ENCODE measurements at regions not wholly inside any gene's neighbourhood (a gene's known extent, or its start where the extent isn't known, plus 50 kb on each side); places are given as distances from the start of the nearest gene placed in this dataset.

DNA sequence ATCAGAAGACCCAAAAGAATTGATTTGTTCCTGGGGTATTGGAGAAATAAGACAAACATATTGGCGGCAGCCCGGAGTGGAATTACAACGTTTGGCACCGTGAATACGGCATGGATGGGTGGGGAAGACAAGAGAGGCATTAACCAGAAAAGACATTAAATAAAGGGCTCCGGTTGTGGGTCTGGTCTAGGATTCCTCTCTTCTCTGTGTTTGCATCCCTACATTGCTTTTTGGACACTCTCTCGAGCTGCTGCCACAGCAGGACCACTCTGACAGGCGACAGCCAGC, 138.7 kb upstream of the PALM2AKAP2 start:
- no peak overlapping the region for H3K18ac ChIP-seq (ENCODE audit: low read length)
- no peak overlapping the region for H4K91ac ChIP-seq (ENCODE audit: low read depth, low read length, poor library complexity)
- no peak overlapping the region for H3K14ac ChIP-seq (ENCODE audit: low read length)
- no peak overlapping the region for H4K8ac ChIP-seq (ENCODE audit: low read depth, low read length)
- no peaks in the 10 kb centered on the region for H3K36me3 ChIP-seq (replicated peaks in 1 of 2; ENCODE audit: control insufficient read depth in 2 of 2, insufficient read depth in 2 of 2, low read length in 2 of 2)
- H3K9me3 ChIP-seq (replicated peaks in 1 of 2; ENCODE audit: control insufficient read depth in 2 of 2, insufficient read depth in 1 of 2, low read depth in 1 of 2, low read length in 2 of 2): no peaks in the 10 kb centered on the region
- no peak overlapping the region for H3K4ac ChIP-seq (ENCODE audit: low read length)
- no peak overlapping the region for H3K9ac ChIP-seq (ENCODE audit: low read depth, low read length, poor library complexity)
- peaks cover 0 to 6% of the 10 kb centered on the region in 2 donors for H3K4me1 ChIP-seq (ENCODE audit: control insufficient read depth in 2 of 2, insufficient read depth in 1 of 2, low read depth in 1 of 2, low read length in 2 of 2)
- no peak overlapping the region for H2BK15ac ChIP-seq (ENCODE audit: low read length)
- no CpG with 5 or more reads among the region's 8 CpGs for WGBS, 2 donors (ENCODE audit: extremely low coverage in 2 of 2, insufficient read length in 2 of 2, insufficient replicate concordance in 1 of 2)
- no peak overlapping the region for H3K27ac ChIP-seq (replicated peaks; ENCODE audit: low read length)
- H2BK120ac ChIP-seq (ENCODE audit: low read depth, low read length): no peak overlapping the region
- H2BK12ac ChIP-seq (ENCODE audit: low read length): no peak overlapping the region
- H2BK5ac ChIP-seq (ENCODE audit: low read length): no peak overlapping the region
- H3K4me3 ChIP-seq (ENCODE audit: low read length in 2 of 2): no peak overlapping the region
- peak overlapping the region; percentile 96 for H3K4me2 ChIP-seq (ENCODE audit: insufficient read depth, low read length, poor library complexity, severe bottlenecking)
- H3K23ac ChIP-seq (ENCODE audit: low read depth, low read length, poor library complexity): no peak overlapping the region
- H3K27me3 ChIP-seq (ENCODE audit: control insufficient read depth in 3 of 3, insufficient read depth in 3 of 3, low read depth in 1 of 3, low read length in 3 of 3): peaks cover 0 to 68% (median 32%) of the 10 kb centered on the region in 3 experiments
- H2AFZ ChIP-seq (ENCODE audit: low read length): no peak overlapping the region
- no peak for DNase-seq (ENCODE audit: low spot score)
- H3K79me1 ChIP-seq (ENCODE audit: low read depth, low read length): no peaks in the 10 kb centered on the region
- H2AK5ac ChIP-seq (ENCODE audit: low read depth, low read length): no peak overlapping the region

GRCh38 chr9:109652112-109652511, 127.9 kb upstream of the PALM2AKAP2 start:
- Histone ChIP-seq H3K4ac (ENCODE audit: low read length) (no peak overlapping the region), H3K27me3 (ENCODE audit: control insufficient read depth in 3 of 3, insufficient read depth in 3 of 3, low read depth in 1 of 3, low read length in 3 of 3) (no peaks in the 10 kb centered on the region)

GRCh38 chr9:109652971-109653370, 127.0 kb upstream of the PALM2AKAP2 start:
- Histone ChIP-seq H3K4me2 (ENCODE audit: insufficient read depth, low read length, poor library complexity, severe bottlenecking) (no peak overlapping the region), H3K23ac (ENCODE audit: low read depth, low read length, poor library complexity) (no peak overlapping the region)
- DNase-seq (ENCODE audit: low spot score): no peak

More at GRCh38 chr9:109652112-109652511, 127.9 kb upstream of the PALM2AKAP2 start:
- Histone ChIP-seq H2BK120ac (ENCODE audit: low read depth, low read length) (no peak overlapping the region), H3K79me1 (ENCODE audit: low read depth, low read length) (no peaks in the 10 kb centered on the region), H2BK12ac (ENCODE audit: low read length) (no peak overlapping the region), H4K8ac (ENCODE audit: low read depth, low read length) (no peak overlapping the region), H3K9me3 (replicated peaks in 1 of 2; ENCODE audit: control insufficient read depth in 2 of 2, insufficient read depth in 1 of 2, low read depth in 1 of 2, low read length in 2 of 2) (peaks cover 0 to 2% of the 10 kb centered on the region in 2 donors), H2BK5ac (ENCODE audit: low read length) (no peak overlapping the region), H2AK5ac (ENCODE audit: low read depth, low read length) (no peak overlapping the region), H4K91ac (ENCODE audit: low read depth, low read length, poor library complexity) (no peak overlapping the region), H3K27ac (replicated peaks; ENCODE audit: low read length) (no peak overlapping the region), H3K36me3 (replicated peaks in 1 of 2; ENCODE audit: control insufficient read depth in 2 of 2, insufficient read depth in 2 of 2, low read length in 2 of 2) (no peaks in the 10 kb centered on the region), H3K14ac (ENCODE audit: low read length) (no peak overlapping the region), H3K23ac (ENCODE audit: low read depth, low read length, poor library complexity) (no peak overlapping the region), H3K9ac (ENCODE audit: low read depth, low read length, poor library complexity) (no peak overlapping the region), H2AFZ (ENCODE audit: low read length) (no peak overlapping the region), H3K18ac (ENCODE audit: low read length) (no peak overlapping the region), H2BK15ac (ENCODE audit: low read length) (no peak overlapping the region), H3K4me2 (ENCODE audit: insufficient read depth, low read length, poor library complexity, severe bottlenecking) (no peak overlapping the region), H3K4me1 (ENCODE audit: control insufficient read depth in 2 of 2, insufficient read depth in 1 of 2, low read depth in 1 of 2, low read length in 2 of 2) (no peaks in the 10 kb centered on the region), H3K4me3 (ENCODE audit: low read length in 2 of 2) (no peak overlapping the region)
- WGBS, 2 donors (ENCODE audit: extremely low coverage in 2 of 2, insufficient read length in 2 of 2, insufficient replicate concordance in 1 of 2): no CpG with 5 or more reads among the region's 1 CpG
- DNase-seq (ENCODE audit: low spot score): no peak

DNA sequence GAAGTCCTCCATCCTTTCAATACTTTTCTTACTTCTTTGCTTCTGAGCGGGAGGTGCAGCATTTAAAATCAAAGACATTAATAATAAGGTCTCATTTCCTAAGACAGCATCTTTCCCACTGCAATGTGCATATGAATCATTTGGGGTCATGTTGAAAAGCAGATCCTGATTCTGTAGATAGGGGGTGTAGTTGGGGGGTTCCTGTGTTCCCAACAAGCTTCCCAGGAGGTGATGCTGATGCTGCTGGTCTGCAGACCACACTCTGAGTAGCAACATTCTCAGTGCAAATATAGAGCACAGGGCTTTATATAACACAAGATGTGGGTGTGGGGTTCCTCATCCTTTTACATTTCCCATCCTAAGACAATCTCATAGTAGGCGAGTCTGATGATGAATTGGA, 126.5 kb upstream of the PALM2AKAP2 start:
- H2BK120ac ChIP-seq (ENCODE audit: low read depth, low read length): no peak overlapping the region
- no peak overlapping the region for H3K18ac ChIP-seq (ENCODE audit: low read length)
- no peak overlapping the region for H3K14ac ChIP-seq (ENCODE audit: low read length)
- H4K91ac ChIP-seq (ENCODE audit: low read depth, low read length, poor library complexity): no peak overlapping the region
- H3K4me1 ChIP-seq (ENCODE audit: control insufficient read depth in 2 of 2, insufficient read depth in 1 of 2, low read depth in 1 of 2, low read length in 2 of 2): no peaks in the 10 kb centered on the region
- H2AK5ac ChIP-seq (ENCODE audit: low read depth, low read length): no peak overlapping the region
- H4K8ac ChIP-seq (ENCODE audit: low read depth, low read length): no peak overlapping the region
- WGBS, 2 donors (ENCODE audit: extremely low coverage in 2 of 2, insufficient read length in 2 of 2, insufficient replicate concordance in 1 of 2): no CpG with 5 or more reads among the region's 2 CpGs
- no peak overlapping the region for H2BK5ac ChIP-seq (ENCODE audit: low read length)
- no peak overlapping the region for H2BK12ac ChIP-seq (ENCODE audit: low read length)
- DNase-seq (ENCODE audit: low spot score): no peak
- H2AFZ ChIP-seq (ENCODE audit: low read length): no peak overlapping the region
- no peak overlapping the region for H3K27ac ChIP-seq (replicated peaks; ENCODE audit: low read length)
- no peak overlapping the region for H3K23ac ChIP-seq (ENCODE audit: low read depth, low read length, poor library complexity)
- no peak overlapping the region for H3K4me3 ChIP-seq (ENCODE audit: low read length in 2 of 2)
- no peaks in the 10 kb centered on the region for H3K27me3 ChIP-seq (ENCODE audit: control insufficient read depth in 3 of 3, insufficient read depth in 3 of 3, low read depth in 1 of 3, low read length in 3 of 3)
- H3K4ac ChIP-seq (ENCODE audit: low read length): no peak overlapping the region
- no peak overlapping the region for H3K9ac ChIP-seq (ENCODE audit: low read depth, low read length, poor library complexity)
- no peak overlapping the region for H2BK15ac ChIP-seq (ENCODE audit: low read length)
- no peaks in the 10 kb centered on the region for H3K79me1 ChIP-seq (ENCODE audit: low read depth, low read length)
- H3K36me3 ChIP-seq (replicated peaks in 1 of 2; ENCODE audit: control insufficient read depth in 2 of 2, insufficient read depth in 2 of 2, low read length in 2 of 2): no peaks in the 10 kb centered on the region
- no peak overlapping the region for H3K4me2 ChIP-seq (ENCODE audit: insufficient read depth, low read length, poor library complexity, severe bottlenecking)
- peaks cover 0 to 2% of the 10 kb centered on the region in 2 donors for H3K9me3 ChIP-seq (replicated peaks in 1 of 2; ENCODE audit: control insufficient read depth in 2 of 2, insufficient read depth in 1 of 2, low read depth in 1 of 2, low read length in 2 of 2)

More at GRCh38 chr9:109652971-109653370, 127.0 kb upstream of the PALM2AKAP2 start:
- Histone ChIP-seq H3K4me1 (ENCODE audit: control insufficient read depth in 2 of 2, insufficient read depth in 1 of 2, low read depth in 1 of 2, low read length in 2 of 2) (no peaks in the 10 kb centered on the region), H3K36me3 (replicated peaks in 1 of 2; ENCODE audit: control insufficient read depth in 2 of 2, insufficient read depth in 2 of 2, low read length in 2 of 2) (no peaks in the 10 kb centered on the region), H3K27me3 (ENCODE audit: control insufficient read depth in 3 of 3, insufficient read depth in 3 of 3, low read depth in 1 of 3, low read length in 3 of 3) (no peaks in the 10 kb centered on the region), H3K14ac (ENCODE audit: low read length) (no peak overlapping the region), H2AFZ (ENCODE audit: low read length) (no peak overlapping the region), H2BK5ac (ENCODE audit: low read length) (no peak overlapping the region), H2BK12ac (ENCODE audit: low read length) (no peak overlapping the region), H3K9me3 (replicated peaks in 1 of 2; ENCODE audit: control insufficient read depth in 2 of 2, insufficient read depth in 1 of 2, low read depth in 1 of 2, low read length in 2 of 2) (peaks cover 0 to 2% of the 10 kb centered on the region in 2 donors), H3K4ac (ENCODE audit: low read length) (no peak overlapping the region), H4K8ac (ENCODE audit: low read depth, low read length) (no peak overlapping the region), H3K27ac (replicated peaks; ENCODE audit: low read length) (no peak overlapping the region), H2AK5ac (ENCODE audit: low read depth, low read length) (no peak overlapping the region), H3K18ac (ENCODE audit: low read length) (no peak overlapping the region), H2BK15ac (ENCODE audit: low read length) (no peak overlapping the region), H3K4me3 (ENCODE audit: low read length in 2 of 2) (no peak overlapping the region), H3K9ac (ENCODE audit: low read depth, low read length, poor library complexity) (no peak overlapping the region), H2BK120ac (ENCODE audit: low read depth, low read length) (no peak overlapping the region), H3K79me1 (ENCODE audit: low read depth, low read length) (no peaks in the 10 kb centered on the region), H4K91ac (ENCODE audit: low read depth, low read length, poor library complexity) (no peak overlapping the region)
- WGBS, 2 donors (ENCODE audit: extremely low coverage in 2 of 2, insufficient read length in 2 of 2, insufficient replicate concordance in 1 of 2): no CpG with 5 or more reads among the region's 4 CpGs

Data from neuronal stem cell (in vitro differentiated cells).